Heart right ventricle (tissue), 16 donors: ENCODE measurements at regions not wholly inside any gene's neighbourhood (a gene's known extent, or its start where the extent isn't known, plus 50 kb on each side); places are given as distances from the start of the nearest gene placed in this dataset.

Experiments used
- ATAC-seq, 8 donors: fragments of 200-7000 bp; cut with Tn5 transposase; one replicate each; pipeline ENCODE4 v1.9.1; 2020; ENCODE audit warnings: mild to moderate bottlenecking in 8 of 8, moderate library complexity in 8 of 8, moderate number of reproducible peaks in 1 of 8
- DNase-seq, 2 donors: peaks; one replicate each; pipeline ENCODE4 v3.0.0-alpha.2; 2020
- H3K27ac ChIP-seq, 10 donors: fragments of 200-600 bp; sonication (generic) in 2 of 10; one replicate each; pipeline versions ENCODE4 v1.5.0 to v1.8.0; 2020 to 2022; ENCODE audit warnings: mild to moderate bottlenecking in 3 of 10
- H3K27me3 ChIP-seq, 7 donors: fragments of 200-600 bp; one replicate each; pipeline ENCODE4 v1.8.0; 2021 to 2022; ENCODE audit warnings: mild to moderate bottlenecking in 2 of 7
- H3K36me3 ChIP-seq, 9 donors: fragments of 200-600 bp; sonication (generic) in 1 of 9; one replicate each; pipeline versions ENCODE4 v1.5.0 to v1.8.0; 2020 to 2022; ENCODE audit warnings: mild to moderate bottlenecking in 2 of 9
- H3K4me1 ChIP-seq, 9 donors: fragments of 200-600 bp; sonication (generic) in 1 of 9; one replicate each; pipeline versions ENCODE4 v1.5.0 to v1.8.0; 2020 to 2022; ENCODE audit warnings: mild to moderate bottlenecking in 4 of 9
- H3K4me3 ChIP-seq, 10 donors: fragments of 200-600 bp; sonication (generic) in 2 of 10; one replicate each; pipeline versions ENCODE4 v1.5.0 to v1.8.0; 2020 to 2022; ENCODE audit warnings: mild to moderate bottlenecking in 7 of 10, moderate library complexity in 2 of 10
- H3K9me3 ChIP-seq, 11 donors: fragments of 200-600 bp in 10 of 11; sonication (generic) in 2 of 11; one replicate each; pipeline versions ENCODE4 v1.5.0 to v1.8.0; 2013 to 2022; ENCODE audit warnings: mild to moderate bottlenecking in 2 of 11, control low read depth in 1 of 11, moderate library complexity in 1 of 11
- WGBS, 2 donors: extraction: QIAGEN DNeasy Blood & Tissue Kit; methylation state at CpG; one replicate each; pipeline ENCODE4 v1.1.7; 2013; ENCODE audit warnings: inconsistent platforms in 1 of 2; 5-methylcytosine and 5-hydroxymethylcytosine counted together
- intact Hi-C, 10 donors: fragments of 100-400 bp; cut with DNase I; formaldehyde crosslinking; loops; one replicate each; pipeline versions ENCODE4 v1.11.1 to v1.14.2; 2022
- TF ChIP-seq, protein P1 (sequence below), 9 donors: fragments of 200-600 bp; sonication (generic) in 2 of 9; IDR thresholded peaks; one replicate each; pipeline versions ENCODE4 v1.5.0 to v1.8.0; 2021 to 2022; ENCODE audit warnings: antibody characterized with exemption in 9 of 9, mild to moderate bottlenecking in 5 of 9, moderate library complexity in 1 of 9
- donor health status: Arrhythmogenic right ventricular cardiomyopathy.
- donor health status: ischemic (EF 13 %, LVEDD 7.1; RV severe dilation, severe dysfunction).
- donor health status: healthy with polysubstance abuse.
- donor health status: DM: no; HTN: yes; CAD: no.
- donor health status: DM: no; HTN: no; CAD: no.
- donor health status: ischemic (EF 25% LVEDD 6.9; RV normal size, moderate dysfunction).
- donor health status: ischemic (EF 25% LVEDD 5.7; RV mildly dilated, moderate dysfunction).
- donor health status: healthy.
- donor health status: DM: yes; HTN: yes; CAD: no.
- donor health status: Ischemic cardiomyopathy.
- donor health status: ischemic (EF 35%, LVEDD 5.7; RV mildly dilated, moderate dysfunction).
- donor health status: nonischemic (EF 11% LVEDD 7.7; RV severe dilation, severe dysfunction).
- donor health status: DM: yes; HTN: yes; CAD: no.
- donor health status: PGD.
- donor health status: ischemic (EF 29% LVEDD 5.4; RV normal size, mild dysfunction).
- donor health status: nonischemic (EF 23%, LVEDD 6.1; RV moderate dilation, normal function).

DNA sequence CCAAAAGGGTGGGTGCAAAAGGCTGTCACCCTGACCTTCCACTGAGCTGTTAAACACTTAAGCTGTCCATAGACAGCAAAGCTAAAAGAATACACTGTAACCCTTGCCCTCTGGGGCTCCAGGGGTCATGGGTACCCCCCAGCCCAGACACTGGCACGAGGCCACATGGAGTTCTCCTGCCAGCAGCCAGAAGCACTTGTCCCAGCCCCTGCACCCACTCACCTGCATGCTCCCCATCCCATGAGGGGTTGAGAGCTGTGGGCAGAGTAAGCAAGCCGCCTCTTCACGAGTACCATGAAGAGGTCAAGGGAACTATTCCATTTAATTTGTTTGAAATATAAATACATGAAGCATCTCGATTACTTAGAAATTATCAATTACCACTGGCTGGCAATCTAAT lies 867.1 kb upstream of the ZEB2 start:
- Histone ChIP-seq H3K4me3 (no peak overlapping the region), H3K4me1 (no peaks in the 10 kb centered on the region), H3K36me3 (no peaks in the 10 kb centered on the region), H3K27me3 (no peaks in the 10 kb centered on the region), H3K9me3 (peaks cover 0 to 15% (median 0%) of the 10 kb centered on the region in 11 donors), H3K27ac (no peak overlapping the region)
- no peak for ATAC-seq
- 91% methylated on average over 4 of the region's 4 CpGs for WGBS, 2 donors
- TF ChIP-seq, protein P1, sequence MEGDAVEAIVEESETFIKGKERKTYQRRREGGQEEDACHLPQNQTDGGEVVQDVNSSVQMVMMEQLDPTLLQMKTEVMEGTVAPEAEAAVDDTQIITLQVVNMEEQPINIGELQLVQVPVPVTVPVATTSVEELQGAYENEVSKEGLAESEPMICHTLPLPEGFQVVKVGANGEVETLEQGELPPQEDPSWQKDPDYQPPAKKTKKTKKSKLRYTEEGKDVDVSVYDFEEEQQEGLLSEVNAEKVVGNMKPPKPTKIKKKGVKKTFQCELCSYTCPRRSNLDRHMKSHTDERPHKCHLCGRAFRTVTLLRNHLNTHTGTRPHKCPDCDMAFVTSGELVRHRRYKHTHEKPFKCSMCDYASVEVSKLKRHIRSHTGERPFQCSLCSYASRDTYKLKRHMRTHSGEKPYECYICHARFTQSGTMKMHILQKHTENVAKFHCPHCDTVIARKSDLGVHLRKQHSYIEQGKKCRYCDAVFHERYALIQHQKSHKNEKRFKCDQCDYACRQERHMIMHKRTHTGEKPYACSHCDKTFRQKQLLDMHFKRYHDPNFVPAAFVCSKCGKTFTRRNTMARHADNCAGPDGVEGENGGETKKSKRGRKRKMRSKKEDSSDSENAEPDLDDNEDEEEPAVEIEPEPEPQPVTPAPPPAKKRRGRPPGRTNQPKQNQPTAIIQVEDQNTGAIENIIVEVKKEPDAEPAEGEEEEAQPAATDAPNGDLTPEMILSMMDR (IDR thresholded peaks at IDR 0.05) = no peak
- DNase-seq = no peak
- intact Hi-C loops = no loop called here

DNA sequence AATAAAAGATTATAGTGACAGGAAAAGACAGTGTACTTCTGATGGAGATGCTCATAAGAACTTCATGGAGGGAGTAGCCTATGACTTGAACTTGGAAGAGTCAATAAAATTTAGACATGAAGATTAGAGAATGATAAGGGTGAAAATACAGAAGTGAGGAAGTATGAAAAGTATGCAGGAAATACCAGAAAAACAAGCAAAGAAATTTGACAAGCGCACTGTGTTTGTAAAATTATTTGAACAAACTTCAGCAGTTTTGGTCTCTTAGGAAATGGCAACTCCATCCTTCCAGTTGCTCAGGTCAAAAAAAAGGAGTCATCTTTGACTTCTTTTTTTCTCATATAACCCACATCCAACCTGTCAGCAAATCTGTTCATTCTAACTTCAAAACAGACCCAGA lies 864.0 kb upstream of the ZEB2 start:
- H3K27ac ChIP-seq = no peak overlapping the region
- peaks cover 0 to 8% (median 0%) of the 10 kb centered on the region in 11 donors for H3K9me3 ChIP-seq
- H3K4me1 ChIP-seq = no peaks in the 10 kb centered on the region
- DNase-seq (no peak), ATAC-seq (no peak)
- no peaks in the 10 kb centered on the region for H3K36me3 ChIP-seq
- TF ChIP-seq, protein P1 (IDR thresholded peaks at IDR 0.05) = no peak
- WGBS, 2 donors = 78 to 86% methylated on average over 1 of the region's 1 CpG
- H3K27me3 ChIP-seq = no peaks in the 10 kb centered on the region
- no peak overlapping the region for H3K4me3 ChIP-seq
- intact Hi-C loops = no loop called here

DNA sequence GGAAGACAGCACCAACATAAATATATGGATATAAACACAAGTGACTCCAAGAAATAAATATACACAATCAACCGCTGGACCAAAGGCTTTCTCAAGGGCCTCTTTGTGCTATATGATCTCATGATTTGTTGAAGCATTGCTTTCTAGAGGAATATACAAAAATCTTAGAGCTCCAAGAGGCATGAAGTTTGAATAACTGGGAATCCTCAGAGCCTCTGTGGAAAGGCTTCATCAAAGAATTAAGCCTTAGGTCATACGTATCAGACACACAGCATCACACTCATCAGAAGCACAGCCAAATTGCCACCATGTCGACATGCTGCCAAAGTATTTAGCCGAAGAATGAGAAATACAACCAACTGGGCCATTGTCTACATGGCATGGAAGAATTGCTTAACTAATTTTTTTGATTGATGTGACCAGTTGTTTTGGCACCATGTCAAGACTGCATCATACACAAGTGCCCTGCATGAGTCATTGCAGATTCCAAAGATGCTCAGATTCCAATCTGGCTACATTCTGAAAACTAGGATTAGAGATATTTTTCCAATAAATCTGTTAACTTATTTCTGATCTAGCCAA lies 860.6 kb upstream of the ZEB2 start:
- DNase-seq (no peak), ATAC-seq (no peak)
- WGBS, 2 donors = 91 to 94% methylated on average over 4 of the region's 4 CpGs
- Histone ChIP-seq H3K27me3 (no peaks in the 10 kb centered on the region), H3K36me3 (no peaks in the 10 kb centered on the region), H3K4me1 (no peaks in the 10 kb centered on the region), H3K27ac (no peak overlapping the region), H3K4me3 (no peak overlapping the region), H3K9me3 (no peaks in the 10 kb centered on the region)
- TF ChIP-seq, protein P1 (IDR thresholded peaks at IDR 0.05) = no peak
- intact Hi-C loops = no loop called here

DNA sequence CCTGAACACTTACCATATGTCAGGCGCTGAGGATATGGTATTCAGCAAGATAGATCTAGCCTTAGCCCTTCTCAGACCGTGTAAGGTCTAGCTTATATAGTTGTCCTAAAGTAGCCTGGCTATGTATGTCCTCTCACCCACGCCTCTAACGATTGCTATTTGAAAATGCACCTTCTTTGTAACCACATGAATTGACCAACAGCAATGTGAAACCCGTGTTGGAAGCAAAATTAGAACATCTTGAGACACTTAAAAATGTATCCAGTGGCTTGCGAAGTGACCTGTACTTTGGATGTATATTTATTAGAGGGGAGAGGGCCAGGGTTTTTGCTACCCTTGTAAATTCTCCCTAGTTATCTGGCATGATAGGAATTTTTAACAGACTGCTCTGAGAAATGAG lies 860.0 kb upstream of the ZEB2 start:
- no peak for ATAC-seq
- intact Hi-C loops = no loop called here
- WGBS, 2 donors = 83 to 86% methylated on average over 6 of the region's 6 CpGs

More for the DNA sequence above, 860.0 kb upstream of the ZEB2 start:
- DNase-seq = no peak
- H3K4me1 ChIP-seq = no peaks in the 10 kb centered on the region
- H3K9me3 ChIP-seq = no peaks in the 10 kb centered on the region
- H3K36me3 ChIP-seq = no peaks in the 10 kb centered on the region
- no peak overlapping the region for H3K4me3 ChIP-seq
- TF ChIP-seq, protein P1 (IDR thresholded peaks at IDR 0.05) = no peak
- H3K27ac ChIP-seq = no peak overlapping the region
- no peaks in the 10 kb centered on the region for H3K27me3 ChIP-seq
